Breast epithelium (tissue), 4 donors: ENCODE measurements at regions not wholly inside any gene's neighbourhood (a gene's known extent, or its start where the extent isn't known, plus 50 kb on each side); places are given as distances from the start of the nearest gene placed in this dataset.
"Not testable (repeated sequence)": the region's sequence is repeated elsewhere in the genome, so short reads cannot be mapped to it uniquely, and the experiment has no call there.

Experiments used
- DNase-seq, 2 donors: peaks; one replicate each; pipeline ENCODE4 v3.0.0-alpha.2; 2019; ENCODE audit warnings: low spot score in 2 of 2
- H3K27ac ChIP-seq, 2 donors: fragments of 200-600 bp; sonication (generic) in 1 of 2; one replicate each; pipeline ENCODE4 v1.5.1; 2016 to 2019; ENCODE audit warnings: mild to moderate bottlenecking in 1 of 2
- H3K27me3 ChIP-seq, 2 donors: fragments of 200-600 bp; sonication (generic) in 1 of 2; one replicate each; pipeline versions ENCODE4 v1.5.1 to v1.6.0; 2017 to 2019; ENCODE audit warnings: control low read depth in 1 of 2, mild to moderate bottlenecking in 1 of 2
- H3K36me3 ChIP-seq: fragments of 200-600 bp; one replicate; pipeline ENCODE4 v1.5.1; 2019
- H3K4me1 ChIP-seq, 2 donors: fragments of 200-600 bp; sonication (generic); one replicate each; pipeline ENCODE4 v1.5.1; 2016 to 2019; ENCODE audit warnings: control low read depth in 1 of 2
- H3K4me3 ChIP-seq, 3 donors: fragments of 200-600 bp; sonication (generic); 1 replicate in 2 of 3; 2 replicates in 1 of 3; pipeline ENCODE4 v1.5.1; 2016 to 2019; ENCODE audit warnings: mild to moderate bottlenecking in 3 of 3, moderate library complexity in 2 of 3
- H3K9me3 ChIP-seq, 2 donors: fragments of 200-600 bp; sonication (generic) in 1 of 2; one replicate each; pipeline ENCODE4 v1.5.1; 2016 to 2019; ENCODE audit warnings: control low read depth in 1 of 2
- POLR2A ChIP-seq: fragments of 450-650 bp; IDR thresholded peaks from one replicate; pipeline ENCODE4 v1.6.1; 2016; ENCODE audit warnings: antibody characterized with exemption, mild to moderate bottlenecking, moderate library complexity
- POLR2AphosphoS5 ChIP-seq, 3 donors: sonication (generic); formaldehyde crosslinking; IDR thresholded peaks; one replicate each; pipeline ENCODE4 v1.6.1; 2017; ENCODE audit warnings: antibody characterized with exemption in 3 of 3
- intact Hi-C: fragments of 100-400 bp; cut with DNase I; formaldehyde crosslinking; loops from one replicate; pipeline ENCODE4 v1.15.1; 2023; ENCODE audit warnings: low total_unique reads
- TF ChIP-seq, protein P1 (sequence below), 3 donors: fragments of 450-650 bp; IDR thresholded peaks; one replicate each; pipeline ENCODE4 v1.5.1; 2016 to 2017; ENCODE audit warnings: antibody characterized with exemption in 3 of 3, mild to moderate bottlenecking in 3 of 3, moderate library complexity in 3 of 3

DNA sequence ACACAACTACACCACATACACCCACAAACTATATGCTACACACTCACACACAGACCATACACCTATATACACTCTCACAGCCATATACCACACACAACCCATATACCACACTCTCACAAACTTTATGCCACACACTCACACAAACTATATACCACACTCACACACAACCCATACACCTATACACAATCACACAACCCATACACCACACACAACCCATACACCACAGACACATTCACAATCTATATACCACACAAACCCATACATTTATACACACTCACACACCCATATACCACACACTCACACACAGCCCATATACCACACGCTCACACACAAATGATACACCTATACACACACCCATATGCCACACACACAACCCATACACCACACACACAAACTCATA lies 163.3 kb downstream of the TMEM121 start:
- DNase-seq, result no peak
- Histone ChIP-seq H3K4me1 (no peaks in the 10 kb centered on the region), H3K9me3 (no peaks in the 10 kb centered on the region), H3K27me3 (peaks cover 0 to 8% of the 10 kb centered on the region in 2 donors), H3K27ac (no peak overlapping the region), H3K4me3 (no peak overlapping the region), H3K36me3 (no peaks in the 10 kb centered on the region)
- intact Hi-C loops, result no loop called here
- TF ChIP-seq POLR2AphosphoS5 (IDR thresholded peaks at IDR 0.05), result no peak
- TF ChIP-seq POLR2A, result no peak
- TF ChIP-seq, protein P1, sequence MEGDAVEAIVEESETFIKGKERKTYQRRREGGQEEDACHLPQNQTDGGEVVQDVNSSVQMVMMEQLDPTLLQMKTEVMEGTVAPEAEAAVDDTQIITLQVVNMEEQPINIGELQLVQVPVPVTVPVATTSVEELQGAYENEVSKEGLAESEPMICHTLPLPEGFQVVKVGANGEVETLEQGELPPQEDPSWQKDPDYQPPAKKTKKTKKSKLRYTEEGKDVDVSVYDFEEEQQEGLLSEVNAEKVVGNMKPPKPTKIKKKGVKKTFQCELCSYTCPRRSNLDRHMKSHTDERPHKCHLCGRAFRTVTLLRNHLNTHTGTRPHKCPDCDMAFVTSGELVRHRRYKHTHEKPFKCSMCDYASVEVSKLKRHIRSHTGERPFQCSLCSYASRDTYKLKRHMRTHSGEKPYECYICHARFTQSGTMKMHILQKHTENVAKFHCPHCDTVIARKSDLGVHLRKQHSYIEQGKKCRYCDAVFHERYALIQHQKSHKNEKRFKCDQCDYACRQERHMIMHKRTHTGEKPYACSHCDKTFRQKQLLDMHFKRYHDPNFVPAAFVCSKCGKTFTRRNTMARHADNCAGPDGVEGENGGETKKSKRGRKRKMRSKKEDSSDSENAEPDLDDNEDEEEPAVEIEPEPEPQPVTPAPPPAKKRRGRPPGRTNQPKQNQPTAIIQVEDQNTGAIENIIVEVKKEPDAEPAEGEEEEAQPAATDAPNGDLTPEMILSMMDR (IDR thresholded peaks at IDR 0.05), result no peak

DNA sequence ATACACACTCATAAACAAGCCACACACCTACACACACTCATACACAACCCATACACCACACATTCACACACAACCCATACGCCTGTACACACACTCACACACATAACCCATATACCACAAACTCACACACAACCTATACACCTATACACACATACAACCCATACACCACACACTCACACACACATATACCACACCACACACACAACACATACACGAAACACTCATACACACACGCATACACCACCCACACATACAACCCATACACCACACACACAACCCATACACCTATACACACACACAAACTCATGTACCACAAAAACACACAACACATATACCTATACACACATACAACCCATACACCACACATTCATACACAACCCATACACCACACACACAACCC lies 164.3 kb downstream of the TMEM121 start:
- TF ChIP-seq, protein P1 (IDR thresholded peaks at IDR 0.05), result no peak
- no peak for TF ChIP-seq POLR2A
- TF ChIP-seq POLR2AphosphoS5 (IDR thresholded peaks at IDR 0.05), result no peak
- Histone ChIP-seq H3K4me1 (no peaks in the 10 kb centered on the region), H3K9me3 (no peaks in the 10 kb centered on the region), H3K36me3 (no peaks in the 10 kb centered on the region), H3K27me3 (peaks cover 0 to 8% of the 10 kb centered on the region in 2 donors), H3K4me3 (no peak overlapping the region), H3K27ac (no peak overlapping the region)
- no peak for DNase-seq
- intact Hi-C loops, result no loop called here

DNA sequence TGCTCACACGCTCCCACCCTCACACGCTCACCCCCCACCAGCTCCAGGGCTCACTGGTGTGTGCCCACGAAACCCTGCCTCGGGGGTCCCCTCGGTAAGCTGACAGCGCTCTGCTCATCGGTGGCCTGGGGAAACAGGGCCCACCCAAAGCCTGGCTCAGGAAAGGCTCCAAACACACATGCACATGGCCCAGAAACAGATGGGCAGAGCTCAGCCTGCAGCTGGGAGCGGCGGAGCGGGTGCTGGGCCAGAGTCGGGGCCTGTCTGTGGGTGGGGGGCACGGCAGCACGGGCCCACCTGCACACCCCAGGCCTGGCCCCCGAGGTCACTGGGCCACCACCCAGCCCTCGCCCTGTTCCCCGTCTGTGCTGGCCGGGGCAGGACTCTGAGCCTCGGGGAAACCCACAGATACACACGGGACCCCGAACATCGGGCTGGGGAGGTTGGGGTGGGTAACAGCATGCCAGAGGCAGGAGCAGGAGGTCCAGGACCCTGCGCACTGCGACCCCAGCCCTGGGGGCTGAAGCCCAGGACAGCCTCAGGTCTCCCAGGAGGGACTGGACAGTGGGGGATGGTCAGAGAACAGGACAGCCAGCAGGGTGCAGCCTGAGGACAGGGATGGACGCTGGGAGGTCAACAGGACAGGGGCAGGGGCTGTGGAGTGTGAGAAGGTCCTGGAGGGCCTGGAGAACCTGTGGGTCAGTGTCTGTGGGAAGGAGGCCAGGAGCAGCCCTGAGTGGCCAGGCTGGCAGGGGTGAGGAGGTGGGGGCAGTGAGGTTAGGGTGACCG lies 165.1 kb downstream of the TMEM121 start:
- H3K4me3 ChIP-seq, H3K36me3 ChIP-seq, DNase-seq, H3K9me3 ChIP-seq, H3K27me3 ChIP-seq, H3K27ac ChIP-seq, intact Hi-C loops, H3K4me1 ChIP-seq: not testable (repeated sequence)

DNA sequence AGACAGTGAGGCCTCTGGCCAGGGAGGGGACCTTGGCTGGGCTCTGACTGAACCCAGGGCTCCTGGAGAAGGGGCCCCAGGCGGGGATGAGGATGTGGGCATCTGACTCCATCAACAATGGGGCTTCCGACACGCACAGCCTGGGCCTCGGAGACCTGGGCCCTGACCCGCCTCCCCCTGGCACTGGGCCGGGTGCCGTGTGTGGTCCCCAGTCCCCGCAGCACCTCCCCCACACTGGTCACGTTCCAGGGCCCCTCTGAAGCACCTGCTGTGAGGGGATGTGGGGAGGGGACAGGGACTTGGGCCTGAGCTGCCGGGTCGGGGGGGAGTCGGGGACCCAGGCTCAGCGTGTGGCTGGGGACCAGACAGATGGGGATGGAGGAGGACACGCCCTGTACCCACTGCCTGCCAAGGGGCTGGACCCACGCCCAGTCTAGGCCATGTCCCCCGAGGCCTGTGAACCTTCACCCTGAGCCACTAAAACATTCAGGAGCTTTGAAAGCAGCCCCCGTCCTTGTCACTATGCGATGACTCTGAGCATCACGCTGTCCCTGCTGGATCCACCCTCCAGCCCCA lies 165.8 kb downstream of the TMEM121 start:
- intact Hi-C loops, H3K27me3 ChIP-seq, H3K36me3 ChIP-seq, H3K27ac ChIP-seq, DNase-seq, H3K4me1 ChIP-seq, H3K4me3 ChIP-seq, H3K9me3 ChIP-seq: not testable (repeated sequence)

DNA sequence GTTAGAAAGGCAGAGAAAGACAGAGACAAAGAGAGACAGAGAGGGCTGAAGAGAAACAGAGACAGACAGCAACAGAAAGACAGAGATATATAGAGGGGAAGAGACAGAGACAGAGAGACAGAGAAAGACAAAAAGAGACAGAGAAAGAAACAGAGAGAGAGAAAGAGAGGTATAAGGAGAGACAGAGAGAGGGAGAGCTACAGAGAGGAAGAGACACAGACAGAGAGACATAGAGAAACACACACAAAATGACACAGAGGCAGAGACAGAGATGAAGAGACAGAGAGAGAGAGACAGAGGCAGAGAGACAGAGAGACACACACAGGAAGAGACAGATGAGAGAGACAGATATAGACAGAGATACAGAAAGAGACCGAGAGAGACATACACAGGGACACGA lies 168.6 kb downstream of the TMEM121 start:
- intact Hi-C loops, result no loop called here
- Histone ChIP-seq H3K27ac (no peak overlapping the region), H3K4me3 (no peak overlapping the region), H3K36me3 (no peaks in the 10 kb centered on the region), H3K4me1 (no peaks in the 10 kb centered on the region), H3K9me3 (no peaks in the 10 kb centered on the region), H3K27me3 (peaks cover 0 to 8% of the 10 kb centered on the region in 2 donors)
- DNase-seq, result no peak
- TF ChIP-seq, protein P1 (IDR thresholded peaks at IDR 0.05), result no peak
- TF ChIP-seq POLR2A (no peak), POLR2AphosphoS5 (IDR thresholded peaks at IDR 0.05) (no peak)

DNA sequence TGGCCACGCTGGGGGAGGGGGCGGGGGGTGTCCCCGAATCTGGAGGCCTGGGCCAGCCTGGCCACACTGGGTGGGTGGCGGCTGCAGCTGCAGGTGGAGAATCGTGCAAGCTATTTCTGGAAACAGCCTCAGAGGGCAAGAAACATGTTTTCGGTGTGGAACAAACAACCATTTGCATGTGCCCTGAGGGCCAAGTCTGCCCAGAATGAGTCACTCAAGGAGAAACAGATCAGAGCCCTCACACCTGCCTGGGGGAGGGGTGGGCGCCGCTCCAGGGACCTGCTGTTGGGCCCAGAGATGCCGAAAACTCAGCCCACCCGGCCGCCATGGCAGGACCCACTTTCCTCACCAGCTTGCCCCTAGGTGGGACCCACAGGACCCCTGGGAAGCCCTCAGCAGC lies 170.0 kb downstream of the TMEM121 start:
- H3K4me3 ChIP-seq, H3K9me3 ChIP-seq, H3K36me3 ChIP-seq, H3K27ac ChIP-seq, H3K27me3 ChIP-seq, H3K4me1 ChIP-seq, intact Hi-C loops, DNase-seq: not testable (repeated sequence)

DNA sequence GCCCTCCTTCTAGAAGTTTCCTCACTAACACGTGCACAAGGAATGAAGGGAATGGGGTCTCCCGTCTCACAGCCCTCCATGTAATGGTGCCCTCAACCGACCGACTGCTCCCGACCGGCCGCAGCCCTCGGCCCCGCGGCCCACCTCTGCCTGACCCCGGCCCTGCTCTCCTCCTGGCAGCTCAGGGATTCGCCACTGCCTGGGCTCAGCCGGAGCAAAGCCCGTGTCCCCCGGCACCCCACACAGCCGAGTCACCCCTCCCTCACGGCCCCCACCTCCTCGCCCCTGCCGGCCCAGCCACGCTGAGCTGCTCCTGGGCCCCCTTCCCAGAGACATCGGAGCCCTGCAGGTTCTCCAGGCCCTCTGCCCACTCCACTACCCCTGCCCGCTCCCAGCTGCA lies 171.0 kb downstream of the TMEM121 start:
- H3K27ac ChIP-seq, H3K27me3 ChIP-seq, H3K4me1 ChIP-seq, H3K4me3 ChIP-seq, H3K36me3 ChIP-seq, H3K9me3 ChIP-seq, intact Hi-C loops, DNase-seq: not testable (repeated sequence)

DNA sequence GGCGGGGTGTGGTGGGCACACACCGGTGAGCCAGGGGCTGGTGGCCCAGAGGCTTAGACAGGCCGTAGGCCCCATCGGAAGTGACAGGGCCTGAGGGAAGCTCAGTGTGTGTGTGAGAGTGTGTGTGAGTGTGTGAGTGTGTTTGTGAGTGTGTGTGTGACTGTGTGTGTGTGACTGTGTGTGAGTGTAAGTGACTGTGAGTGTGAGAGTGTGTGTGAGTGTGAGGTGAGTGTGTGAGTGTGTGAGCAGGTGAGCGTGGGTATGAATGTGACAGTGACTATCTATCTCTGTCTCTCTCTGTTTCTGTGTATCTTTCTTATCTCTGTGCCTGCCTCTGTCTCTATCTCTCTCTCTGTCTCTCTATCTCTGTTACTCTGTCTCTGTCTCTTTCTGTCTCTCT lies 171.6 kb downstream of the TMEM121 start:
- intact Hi-C loops, DNase-seq, H3K27ac ChIP-seq, H3K9me3 ChIP-seq, H3K4me1 ChIP-seq, H3K4me3 ChIP-seq, H3K27me3 ChIP-seq, H3K36me3 ChIP-seq: not testable (repeated sequence)

DNA sequence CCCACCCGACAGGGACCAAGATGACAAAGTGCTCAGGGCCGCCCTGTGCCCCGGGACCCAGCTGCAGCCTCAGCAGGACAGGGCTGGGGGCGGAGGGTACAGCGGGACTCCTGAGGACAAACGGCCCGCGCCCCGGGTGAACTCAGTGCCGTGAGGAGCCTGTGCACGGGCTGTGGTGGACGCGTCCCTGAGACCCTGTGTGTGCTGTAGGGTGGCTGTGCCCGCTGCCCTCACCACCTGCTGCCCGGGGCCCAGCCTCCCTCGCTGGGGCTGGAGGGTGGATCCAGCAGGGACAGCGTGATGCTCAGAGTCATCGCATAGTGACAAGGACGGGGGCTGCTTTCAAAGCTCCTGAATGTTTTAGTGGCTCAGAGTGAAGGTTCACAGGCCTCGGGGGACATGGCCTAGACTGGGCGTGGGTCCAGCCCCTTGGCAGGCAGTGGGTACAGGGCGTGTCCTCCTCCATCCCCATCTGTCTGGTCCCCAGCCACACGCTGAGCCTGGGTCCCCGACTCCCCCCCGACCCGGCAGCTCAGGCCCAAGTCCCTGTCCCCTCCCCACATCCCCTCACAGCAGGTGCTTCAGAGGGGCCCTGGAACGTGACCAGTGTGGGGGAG lies 172.7 kb downstream of the TMEM121 start:
- H3K9me3 ChIP-seq, H3K4me1 ChIP-seq, H3K36me3 ChIP-seq, H3K27ac ChIP-seq, intact Hi-C loops, DNase-seq, H3K27me3 ChIP-seq, H3K4me3 ChIP-seq: not testable (repeated sequence)

DNA sequence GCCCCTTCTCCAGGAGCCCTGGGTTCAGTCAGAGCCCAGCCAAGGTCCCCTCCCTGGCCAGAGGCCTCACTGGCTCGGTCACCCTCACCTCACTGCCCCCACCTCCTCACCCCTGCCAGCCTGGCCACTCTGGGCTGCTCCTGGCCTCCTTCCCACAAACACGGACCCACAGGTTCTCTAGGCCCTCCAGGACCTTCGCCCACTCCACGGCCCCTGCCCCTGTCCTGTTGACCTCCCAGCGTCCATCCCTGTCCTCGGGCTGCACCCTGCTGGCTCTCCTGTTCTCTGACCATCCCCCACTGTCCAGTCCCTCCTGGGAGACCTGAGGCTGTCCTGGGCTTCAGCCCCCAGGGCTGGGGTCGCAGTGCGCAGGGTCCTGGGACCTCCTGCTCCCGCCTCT lies 173.3 kb downstream of the TMEM121 start:
- intact Hi-C loops, H3K9me3 ChIP-seq, H3K27me3 ChIP-seq, H3K36me3 ChIP-seq, H3K27ac ChIP-seq, DNase-seq, H3K4me1 ChIP-seq, H3K4me3 ChIP-seq: not testable (repeated sequence)
